GM23338 (cell line): ENCODE measurements at regions not wholly inside any gene's neighbourhood (a gene's known extent, or its start where the extent isn't known, plus 50 kb on each side); places are given as distances from the start of the nearest gene placed in this dataset.

Source experiments
- ATAC-seq: fragments of 200-7000 bp; cut with Tn5 transposase; 3 replicates; pipeline ENCODE4 v1.9.1; 2020
- DNase-seq: peaks from one replicate; pipeline ENCODE4 v3.0.0-alpha.2; 2015; ENCODE audit warnings: low spot score
- H2AFZ ChIP-seq: fragments of 200-600 bp; sonication (generic); 2 replicates; pipeline ENCODE4 v1.8.0; 2016; ENCODE audit warnings: antibody characterized with exemption, mild to moderate bottlenecking, moderate library complexity
- H3F3A ChIP-seq: fragments of 200-600 bp; sonication (generic); replicated peaks from 2 replicates; pipeline ENCODE4 v1.8.0; 2017; ENCODE audit warnings: antibody characterized with exemption, mixed run types, low read depth
- H3K27ac ChIP-seq: fragments of 200-600 bp; sonication (generic); 2 replicates; pipeline ENCODE4 v1.6.1; 2016; ENCODE audit warnings: low read depth
- H3K27me3 ChIP-seq: fragments of 200-600 bp; sonication (generic); 2 replicates; pipeline ENCODE4 v1.8.0; 2016; ENCODE audit warnings: mild to moderate bottlenecking, mixed run types, moderate library complexity; ENCODE audit not compliant: insufficient read depth
- H3K36me3 ChIP-seq: fragments of 200-600 bp; sonication (generic); 2 replicates; pipeline ENCODE4 v1.8.0; 2016; ENCODE audit warnings: mild to moderate bottlenecking; ENCODE audit not compliant: insufficient read depth
- H3K4me1 ChIP-seq: fragments of 200-600 bp; sonication (generic); 2 replicates; pipeline ENCODE4 v1.8.0; 2016; ENCODE audit warnings: mild to moderate bottlenecking, moderate library complexity; ENCODE audit not compliant: insufficient read depth
- H3K4me2 ChIP-seq: fragments of 200-600 bp; sonication (generic); 2 replicates; pipeline ENCODE4 v1.7.1; 2017; ENCODE audit warnings: mixed run types
- H3K4me3 ChIP-seq: fragments of 200-600 bp; sonication (generic); 2 replicates; pipeline ENCODE4 v1.6.1; 2016; ENCODE audit warnings: mixed run types
- H3K79me2 ChIP-seq: fragments of 200-600 bp; sonication (generic); replicated peaks from 2 replicates; pipeline ENCODE4 v1.8.0; 2017; ENCODE audit warnings: mild to moderate bottlenecking; ENCODE audit not compliant: insufficient read depth
- H3K9me2 ChIP-seq: fragments of 200-600 bp; sonication (generic); 2 replicates; pipeline ENCODE4 v1.8.0; 2017; ENCODE audit not compliant: insufficient read depth
- H4K20me1 ChIP-seq: fragments of 200-600 bp; sonication (generic); replicated peaks from 2 replicates; pipeline ENCODE4 v1.8.0; 2017; ENCODE audit warnings: mild to moderate bottlenecking; ENCODE audit not compliant: insufficient read depth
- H3K27ac Mint-ChIP-seq: 2 replicates; pipeline ENCODE4 v1.8.0; 2020; ENCODE audit warnings: inconsistent platforms, mild to moderate bottlenecking, moderate library complexity, mixed read lengths
- H3K27me3 Mint-ChIP-seq: 3 replicates; pipeline ENCODE4 v1.8.0; 2022; ENCODE audit warnings: low read depth, mild to moderate bottlenecking, moderate library complexity, mixed read lengths, inconsistent platforms; ENCODE audit not compliant: insufficient read depth, poor library complexity
- H3K36me3 Mint-ChIP-seq: 3 replicates; pipeline ENCODE4 v1.8.0; 2021; ENCODE audit warnings: low read depth, mild to moderate bottlenecking, inconsistent platforms, moderate library complexity, mixed read lengths
- H3K4me1 Mint-ChIP-seq: 3 replicates; pipeline ENCODE4 v1.8.0; 2020; ENCODE audit warnings: mild to moderate bottlenecking, inconsistent platforms, mixed read lengths
- H3K4me3 Mint-ChIP-seq: 3 replicates; pipeline ENCODE4 v1.8.0; 2021; ENCODE audit warnings: moderate library complexity, mild to moderate bottlenecking, inconsistent platforms, mixed read lengths
- H3K9me3 Mint-ChIP-seq: 3 replicates; pipeline ENCODE4 v1.8.0; 2020; ENCODE audit warnings: moderate library complexity, mild to moderate bottlenecking, inconsistent platforms, mixed read lengths
- CREB1 ChIP-seq: fragments of 250-450 bp; sonication (Bioruptor Pico); IDR thresholded peaks from 2 replicates; pipeline ENCODE4 v1.5.0; 2020; ENCODE audit warnings: low read depth, mild to moderate bottlenecking, moderate library complexity
- CTCF ChIP-seq, 2 experiments: fragments of 200-600 bp in 1 of 2; sonication (generic) in 1 of 2; conservative IDR thresholded peaks; 2 replicates each; pipeline versions ENCODE4 v1.5.1 to v1.6.1; 2016 to 2017; ENCODE audit warnings: antibody characterized with exemption in 2 of 2, low read depth in 2 of 2, mild to moderate bottlenecking in 2 of 2, moderate library complexity in 1 of 2
- ETS1 ChIP-seq: IDR thresholded peaks from 2 replicates; pipeline ENCODE4 v1.6.1; 2016; ENCODE audit warnings: antibody characterized with exemption
- EZH2 ChIP-seq: fragments of 200-600 bp; sonication (generic); IDR thresholded peaks from one replicate; pipeline ENCODE4 v1.8.0; 2017; ENCODE audit warnings: antibody characterized with exemption, mild to moderate bottlenecking, low read depth; ENCODE audit not compliant: unreplicated experiment
- EZH2phosphoT487 ChIP-seq: fragments of 200-600 bp; sonication (generic); IDR thresholded peaks from one replicate; pipeline ENCODE4 v1.8.1; 2018; ENCODE audit warnings: antibody characterized with exemption; ENCODE audit not compliant: unreplicated experiment
- JUNB ChIP-seq: IDR thresholded peaks from one replicate; pipeline ENCODE4 v1.6.1; 2016; ENCODE audit warnings: antibody characterized with exemption; ENCODE audit not compliant: unreplicated experiment
- NANOG ChIP-seq: IDR thresholded peaks from 2 replicates; pipeline ENCODE4 v1.6.1; 2016; ENCODE audit warnings: antibody characterized with exemption, borderline replicate concordance
- POLR2AphosphoS5 ChIP-seq: IDR thresholded peaks from 2 replicates; pipeline ENCODE4 v1.6.1; 2016; ENCODE audit warnings: antibody characterized with exemption, low read depth
- REST ChIP-seq: IDR thresholded peaks from one replicate; pipeline ENCODE4 v1.6.1; 2018; ENCODE audit warnings: antibody characterized with exemption; ENCODE audit not compliant: unreplicated experiment
- STAT1 ChIP-seq: IDR thresholded peaks from one replicate; pipeline ENCODE4 v1.6.1; 2016; ENCODE audit warnings: antibody characterized with exemption; ENCODE audit not compliant: unreplicated experiment
- ZNF114 ChIP-seq: fragments of 250-450 bp; sonication (Bioruptor Pico); IDR thresholded peaks from 2 replicates; pipeline ENCODE4 v1.5.0; 2020; ENCODE audit warnings: mild to moderate bottlenecking, moderate library complexity
- ZNF331 ChIP-seq: fragments of 250-450 bp; sonication (Bioruptor Pico); IDR thresholded peaks from 2 replicates; pipeline ENCODE4 v1.5.0; 2020; ENCODE audit warnings: low read depth, mild to moderate bottlenecking, moderate library complexity

- TF ChIP-seq REST, result no peak
- no peak for TF ChIP-seq POLR2AphosphoS5
- no peak for TF ChIP-seq CTCF (conservative IDR thresholded peaks at IDR 0.05; ENCODE audit: low read depth in 2 of 2)
- no peak for TF ChIP-seq NANOG
- TF ChIP-seq ZNF331, result no peak
- no peak for TF ChIP-seq STAT1
- TF ChIP-seq ETS1, result no peak
- TF ChIP-seq EZH2, result no peak
- no peak for TF ChIP-seq EZH2phosphoT487
- TF ChIP-seq CREB1 (CRISPR knock-in tag), result no peak
- TF ChIP-seq JUNB, result no peak
- TF ChIP-seq ZNF114 (CRISPR knock-in tag), result no peak
These were observed 183.9 kb upstream of the MCHR2 start (continued) for GRCh38 chr6:100177956-100178355.

GRCh38 chr6:100176951-100177710 lies 183.1 kb upstream of the MCHR2 start:
- no peak overlapping the region for H3K27ac Mint-ChIP-seq
- H3K4me3 ChIP-seq, result no peak overlapping the region
- no peaks in the 10 kb centered on the region for H3F3A ChIP-seq
- H2AFZ ChIP-seq, result 0 out of 2 replicates have a peak overlapping the region, but pooled peaks have one; percentile 78
- H3K9me2 ChIP-seq, result no peaks in the 10 kb centered on the region
- DNase-seq, result no peak
- H3K79me2 ChIP-seq, result no peaks in the 10 kb centered on the region
- no peaks in the 10 kb centered on the region for H3K36me3 ChIP-seq
- H3K9me3 Mint-ChIP-seq, result no peaks in the 10 kb centered on the region
- no peak overlapping the region for H3K27ac ChIP-seq
- peaks cover 34% of the 10 kb centered on the region for H3K4me1 Mint-ChIP-seq
- no peaks in the 10 kb centered on the region for H3K27me3 ChIP-seq
- no peak for ATAC-seq
- H3K36me3 Mint-ChIP-seq, result no peaks in the 10 kb centered on the region
- no peak overlapping the region for H3K4me3 Mint-ChIP-seq
- no peaks in the 10 kb centered on the region for H3K27me3 Mint-ChIP-seq
- H4K20me1 ChIP-seq, result no peaks in the 10 kb centered on the region
- H3K4me1 ChIP-seq, result peaks cover 20% of the 10 kb centered on the region
- no peak overlapping the region for H3K4me2 ChIP-seq
- no peak for TF ChIP-seq JUNB
- TF ChIP-seq REST, result no peak
- no peak for TF ChIP-seq EZH2
